ENCODE measurements at regions not wholly inside any gene's neighbourhood (a gene's known extent, or its start where the extent isn't known, plus 50 kb on each side); places are given as distances from the start of the nearest gene placed in this dataset.

GRCh38 chr2:108184419-108184818, 55.3 kb upstream of the SULT1C3 start:
- TF ChIP-seq CTCF (IDR thresholded peaks at IDR 0.05; ENCODE audit: low read depth, low read length) (peak; percentile 57), EZH2phosphoT487 (IDR thresholded peaks at IDR 0.05; ENCODE audit: low read depth) (no peak)
